Neutrophil (primary cell): ENCODE measurements at regions not wholly inside any gene's neighbourhood (a gene's known extent, or its start where the extent isn't known, plus 50 kb on each side); places are given as distances from the start of the nearest gene placed in this dataset.

ENCODE experiments used
- H3K27ac ChIP-seq: fragments of 200-600 bp; sonication (generic); 2 replicates; pipeline ENCODE4 v1.5.1; 2016; ENCODE audit warnings: mild to moderate bottlenecking, moderate library complexity
- H3K27me3 ChIP-seq: fragments of 200-600 bp; sonication (generic); 2 replicates; pipeline ENCODE4 v1.6.0; 2016; ENCODE audit warnings: mild to moderate bottlenecking
- H3K36me3 ChIP-seq: fragments of 200-600 bp; sonication (generic); 2 replicates; pipeline ENCODE4 v1.5.1; 2017
- H3K4me1 ChIP-seq, 2 experiments: fragments of 200-600 bp in 1 of 2; sonication (generic) in 1 of 2; 1 replicate in 1 of 2; 2 replicates in 1 of 2; pipeline versions ENCODE4 v1.5.1 to v1.6.1; 2013 to 2016; ENCODE audit warnings: low read depth in 1 of 2, low read length in 1 of 2, mild to moderate bottlenecking in 1 of 2, moderate library complexity in 1 of 2; ENCODE audit not compliant: control insufficient read depth in 1 of 2, insufficient read depth in 1 of 2
- H3K4me3 ChIP-seq, 2 experiments: fragments of 200-600 bp in 1 of 2; sonication (generic) in 1 of 2; 1 replicate in 1 of 2; 2 replicates in 1 of 2; pipeline ENCODE4 v1.5.1; 2013 to 2016; ENCODE audit warnings: low read depth in 1 of 2, low read length in 1 of 2, mild to moderate bottlenecking in 1 of 2, moderate library complexity in 1 of 2
- H3K9me3 ChIP-seq: fragments of 200-600 bp; sonication (generic); 2 replicates; pipeline ENCODE4 v1.5.1; 2016
- TF ChIP-seq, protein P1 (sequence below): fragments of 200-600 bp; sonication (generic); IDR thresholded peaks from 2 replicates; pipeline ENCODE4 v1.5.1; 2016; ENCODE audit warnings: antibody characterized with exemption

GRCh38 chr2:13546131-13546530 lies 829.4 kb downstream of the TRIB2 start:
- no peaks in the 10 kb centered on the region for H3K27me3 ChIP-seq
- TF ChIP-seq, protein P1, sequence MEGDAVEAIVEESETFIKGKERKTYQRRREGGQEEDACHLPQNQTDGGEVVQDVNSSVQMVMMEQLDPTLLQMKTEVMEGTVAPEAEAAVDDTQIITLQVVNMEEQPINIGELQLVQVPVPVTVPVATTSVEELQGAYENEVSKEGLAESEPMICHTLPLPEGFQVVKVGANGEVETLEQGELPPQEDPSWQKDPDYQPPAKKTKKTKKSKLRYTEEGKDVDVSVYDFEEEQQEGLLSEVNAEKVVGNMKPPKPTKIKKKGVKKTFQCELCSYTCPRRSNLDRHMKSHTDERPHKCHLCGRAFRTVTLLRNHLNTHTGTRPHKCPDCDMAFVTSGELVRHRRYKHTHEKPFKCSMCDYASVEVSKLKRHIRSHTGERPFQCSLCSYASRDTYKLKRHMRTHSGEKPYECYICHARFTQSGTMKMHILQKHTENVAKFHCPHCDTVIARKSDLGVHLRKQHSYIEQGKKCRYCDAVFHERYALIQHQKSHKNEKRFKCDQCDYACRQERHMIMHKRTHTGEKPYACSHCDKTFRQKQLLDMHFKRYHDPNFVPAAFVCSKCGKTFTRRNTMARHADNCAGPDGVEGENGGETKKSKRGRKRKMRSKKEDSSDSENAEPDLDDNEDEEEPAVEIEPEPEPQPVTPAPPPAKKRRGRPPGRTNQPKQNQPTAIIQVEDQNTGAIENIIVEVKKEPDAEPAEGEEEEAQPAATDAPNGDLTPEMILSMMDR, result no peak

DNA sequence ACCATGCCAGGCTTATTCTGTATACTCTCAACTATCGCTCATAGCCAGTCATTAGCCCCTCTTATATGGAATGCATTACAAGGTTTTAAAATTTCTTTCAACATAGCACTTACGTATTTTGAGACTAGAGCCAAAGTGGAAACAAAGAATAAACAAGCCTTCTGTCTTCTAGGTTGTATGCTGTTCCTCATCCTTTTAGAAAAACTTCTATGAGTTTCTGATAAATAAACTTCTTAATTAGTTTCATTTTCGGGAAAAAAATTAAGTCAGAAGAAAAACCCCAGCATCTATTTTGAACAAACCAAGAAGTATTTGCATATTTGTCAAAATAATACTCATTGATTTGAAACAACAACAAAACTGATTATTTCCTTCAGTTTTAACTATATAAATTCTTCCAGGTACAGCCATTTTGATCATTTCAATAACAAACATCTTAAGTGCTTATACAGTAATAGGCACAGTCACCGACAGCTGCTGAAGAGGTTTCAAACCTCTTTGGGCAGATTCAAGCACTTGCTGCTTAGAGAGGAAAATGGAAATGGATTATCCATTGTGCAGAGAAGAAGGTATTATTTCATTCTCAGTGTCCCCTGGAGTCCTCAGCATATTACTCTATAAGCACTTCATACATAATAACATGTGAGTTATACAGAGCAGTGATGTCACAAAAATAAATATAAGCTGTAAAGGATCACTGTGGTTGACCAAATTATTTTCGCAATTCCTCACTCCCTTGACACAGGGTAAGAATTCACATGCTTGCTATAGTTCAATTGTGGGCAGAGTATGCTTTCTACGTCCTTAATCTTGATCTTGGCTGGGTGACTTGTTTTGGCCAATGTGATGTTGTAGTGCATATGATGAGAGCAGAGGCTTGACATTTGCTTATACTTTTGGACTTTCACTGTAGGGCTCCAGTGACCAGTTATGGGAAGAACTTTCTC lies 833.8 kb downstream of the TRIB2 start:
- Histone ChIP-seq H3K36me3 (no peaks in the 10 kb centered on the region), H3K4me1 (no peaks in the 10 kb centered on the region), H3K27me3 (no peaks in the 10 kb centered on the region), H3K9me3 (no peaks in the 10 kb centered on the region), H3K4me3 (no peak overlapping the region), H3K27ac (no peak overlapping the region)
- TF ChIP-seq, protein P1, result no peak

More at GRCh38 chr2:13546131-13546530, 829.4 kb downstream of the TRIB2 start:
- no peak overlapping the region for H3K4me3 ChIP-seq
- H3K4me1 ChIP-seq, result no peaks in the 10 kb centered on the region
- no peak overlapping the region for H3K27ac ChIP-seq
- no peaks in the 10 kb centered on the region for H3K9me3 ChIP-seq
- no peaks in the 10 kb centered on the region for H3K36me3 ChIP-seq

DNA sequence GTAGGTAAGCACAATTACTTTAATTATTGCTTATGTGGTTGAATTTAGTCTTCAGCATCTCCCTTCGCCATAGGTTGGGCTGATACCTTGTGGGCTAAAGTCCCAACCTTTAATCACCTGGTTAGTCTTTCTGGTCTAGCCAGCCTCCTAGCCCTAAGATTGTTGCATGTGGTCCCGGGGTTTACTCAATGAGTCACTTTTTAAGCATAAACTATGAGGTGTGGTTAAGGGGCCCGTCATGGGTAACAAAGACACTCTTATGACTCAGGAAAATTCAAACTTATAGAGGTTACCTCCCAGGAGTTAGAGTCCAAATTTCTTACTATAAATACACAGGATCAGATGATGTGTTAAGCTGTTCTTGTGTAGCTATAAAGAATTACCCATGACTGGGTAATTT lies 841.6 kb downstream of the TRIB2 start:
- no peak overlapping the region for H3K4me3 ChIP-seq
- TF ChIP-seq, protein P1, result no peak
- no peak overlapping the region for H3K27ac ChIP-seq
- no peaks in the 10 kb centered on the region for H3K36me3 ChIP-seq
- no peaks in the 10 kb centered on the region for H3K27me3 ChIP-seq
- H3K4me1 ChIP-seq, result no peaks in the 10 kb centered on the region
- no peaks in the 10 kb centered on the region for H3K9me3 ChIP-seq

DNA sequence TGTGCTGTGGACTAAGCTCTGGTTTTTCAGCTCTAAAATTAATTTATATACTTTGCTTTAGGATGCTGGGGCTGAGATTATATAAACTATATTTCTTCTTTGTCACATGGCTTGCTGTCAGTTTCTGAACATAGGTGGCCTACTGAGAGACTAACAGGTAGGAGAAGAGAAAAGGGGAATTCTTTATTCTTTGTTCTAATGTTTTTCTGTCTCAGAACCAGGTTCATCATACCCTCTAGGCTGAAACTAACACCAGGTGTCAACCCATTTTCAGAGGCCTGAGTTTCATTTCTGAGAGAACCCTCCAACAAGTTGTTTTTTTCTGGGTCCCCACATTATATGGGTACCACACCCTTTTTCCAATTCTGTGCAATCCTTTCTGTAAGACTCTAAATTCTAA lies 843.6 kb downstream of the TRIB2 start:
- Histone ChIP-seq H3K9me3 (no peaks in the 10 kb centered on the region), H3K27ac (no peak overlapping the region), H3K4me3 (no peak overlapping the region), H3K36me3 (no peaks in the 10 kb centered on the region), H3K4me1 (no peaks in the 10 kb centered on the region), H3K27me3 (no peaks in the 10 kb centered on the region)
- TF ChIP-seq, protein P1, result no peak

DNA sequence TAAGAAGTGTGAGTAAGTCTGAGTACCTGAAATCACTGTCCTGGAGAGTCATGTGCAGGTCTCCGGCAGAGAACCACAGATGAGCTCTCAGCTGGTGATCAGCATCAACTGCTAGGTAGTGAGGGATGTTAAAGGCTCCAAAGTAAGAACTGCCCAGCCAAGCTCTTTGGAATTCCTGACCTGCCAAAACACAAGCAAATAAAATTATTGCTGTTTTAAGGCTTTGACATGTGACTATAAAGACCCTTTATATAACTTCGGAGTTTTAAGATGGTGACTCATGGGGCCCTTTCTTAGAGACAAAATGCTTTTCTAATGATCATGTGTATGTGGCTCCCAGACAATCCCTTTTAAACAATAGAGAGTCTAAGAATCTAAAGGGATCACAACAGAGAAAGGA lies 855.7 kb downstream of the TRIB2 start:
- TF ChIP-seq, protein P1, result no peak
- Histone ChIP-seq H3K27me3 (no peaks in the 10 kb centered on the region), H3K36me3 (no peaks in the 10 kb centered on the region), H3K4me1 (no peaks in the 10 kb centered on the region), H3K27ac (no peak overlapping the region), H3K9me3 (no peaks in the 10 kb centered on the region), H3K4me3 (no peak overlapping the region)
